A172 (cell line): ENCODE measurements at regions not wholly inside any gene's neighbourhood (a gene's known extent, or its start where the extent isn't known, plus 50 kb on each side); places are given as distances from the start of the nearest gene placed in this dataset.
"Not testable (repeated sequence)": the region's sequence is repeated elsewhere in the genome, so short reads cannot be mapped to it uniquely, and the experiment has no call there.

Experiments used
- DNase-seq: peaks from one replicate; pipeline ENCODE4 v3.0.0-alpha.2; 2015; ENCODE audit warnings: low spot score

GRCh38 chr4:118502967-118503366, 150.2 kb upstream of the PRSS12 start:
- DNase-seq = not testable (repeated sequence)

GRCh38 chr4:118504927-118505326, 152.1 kb upstream of the PRSS12 start:
- DNase-seq = not testable (repeated sequence)

- not testable (repeated sequence) for DNase-seq
Measured at GRCh38 chr4:118505491-118505890, 152.7 kb upstream of the PRSS12 start.

DNA sequence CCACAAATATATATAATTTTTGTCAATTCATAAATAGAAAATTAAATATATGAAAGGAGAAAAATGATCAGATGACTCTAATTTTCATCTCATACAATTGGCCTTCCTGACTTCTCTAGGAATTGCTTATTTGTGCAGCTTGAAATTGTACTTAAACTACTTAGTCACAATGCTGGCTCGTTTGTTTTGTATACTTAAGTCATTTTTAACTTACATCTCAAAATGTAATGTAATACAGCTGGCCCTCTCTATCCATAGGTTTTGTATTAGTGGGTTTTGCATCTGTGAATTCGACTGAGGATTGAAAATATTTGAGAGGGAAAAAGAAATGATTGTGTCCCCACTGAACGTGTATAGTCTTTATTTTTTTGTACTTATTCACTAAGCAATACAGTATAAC, 160.1 kb upstream of the PRSS12 start:
- not testable (repeated sequence) for DNase-seq

DNA sequence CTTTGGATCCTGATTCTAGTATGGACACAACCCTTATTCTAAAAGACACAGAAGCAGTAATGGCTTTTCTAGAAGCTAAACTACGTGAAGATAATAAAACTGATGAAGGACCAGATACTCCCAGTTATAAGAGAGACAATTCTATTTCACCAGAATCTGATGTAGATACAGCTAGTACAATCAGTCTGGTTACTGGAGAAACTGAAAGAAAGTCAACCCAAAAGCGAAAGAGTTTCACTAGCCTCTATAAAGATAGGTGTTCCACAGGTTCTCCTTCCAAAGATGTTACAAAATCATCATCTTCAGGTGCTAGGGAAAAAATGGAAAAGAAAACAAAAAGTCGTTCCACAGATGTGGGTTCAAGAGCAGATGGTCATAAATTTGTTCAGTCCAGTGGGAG, 161.5 kb upstream of the PRSS12 start:
- not testable (repeated sequence) for DNase-seq

- not testable (repeated sequence) for DNase-seq
Measured at GRCh38 chr4:118516107-118516506, 163.3 kb upstream of the PRSS12 start.

- DNase-seq = not testable (repeated sequence)
Measured at GRCh38 chr4:118530107-118530506, 155.1 kb upstream of the METTL14 start.

- DNase-seq = not testable (repeated sequence)
Measured at GRCh38 chr4:118531947-118532346, 153.2 kb upstream of the METTL14 start.

DNA sequence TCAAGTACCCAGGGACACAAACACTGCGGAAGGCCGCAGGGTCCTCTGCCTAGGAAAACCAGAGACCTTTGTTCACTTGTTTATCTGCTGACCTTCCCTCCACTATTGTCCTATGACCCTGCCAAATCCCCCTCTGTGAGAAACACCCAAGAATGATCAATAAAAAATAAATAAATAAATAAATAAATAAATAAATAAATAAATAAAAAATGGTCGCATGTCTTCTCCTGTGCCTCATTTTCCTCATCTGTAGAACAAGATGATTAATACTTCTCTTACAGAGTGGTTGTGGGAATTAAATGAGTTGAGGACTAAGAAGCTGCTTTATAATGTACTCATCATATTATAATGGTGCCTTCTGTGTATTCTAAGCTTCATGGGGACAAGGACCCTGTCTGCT, 149.4 kb upstream of the METTL14 start:
- not testable (repeated sequence) for DNase-seq

GRCh38 chr4:118539412-118540077, 145.6 kb upstream of the METTL14 start:
- DNase-seq = peak; percentile 15

- not testable (repeated sequence) for DNase-seq
Measured at GRCh38 chr4:118556576-118556975, 128.6 kb upstream of the METTL14 start.

DNA sequence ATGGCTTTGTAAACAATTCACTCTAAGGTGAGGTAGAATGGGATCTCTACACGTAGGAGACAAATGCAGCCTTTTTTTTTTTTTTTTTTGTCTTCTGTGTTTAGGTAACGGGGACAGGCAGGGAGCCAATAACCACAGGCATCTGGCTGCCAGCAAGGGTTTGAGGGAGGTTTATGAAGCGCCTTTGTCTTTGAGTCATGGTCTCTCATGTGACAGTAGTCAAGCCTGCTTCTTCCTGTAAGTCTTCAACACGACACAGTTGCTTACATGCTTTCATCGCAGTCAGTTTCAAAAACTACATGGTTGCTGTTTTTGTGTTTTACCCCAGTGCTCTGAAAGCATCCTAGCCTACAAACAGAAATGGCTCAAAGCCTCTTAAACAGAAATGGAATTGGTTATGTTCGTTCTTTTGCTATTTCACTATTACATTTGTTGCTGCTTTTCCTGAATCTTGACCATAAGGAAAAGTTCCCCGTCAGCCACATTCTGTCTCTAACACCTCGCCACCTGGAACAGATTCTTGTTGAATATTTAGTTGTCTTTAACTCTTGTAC, 127.8 kb upstream of the METTL14 start:
- peak; percentile 78 for DNase-seq

GRCh38 chr4:118558188-118558587, 127.0 kb upstream of the METTL14 start:
- DNase-seq = not testable (repeated sequence)

DNA sequence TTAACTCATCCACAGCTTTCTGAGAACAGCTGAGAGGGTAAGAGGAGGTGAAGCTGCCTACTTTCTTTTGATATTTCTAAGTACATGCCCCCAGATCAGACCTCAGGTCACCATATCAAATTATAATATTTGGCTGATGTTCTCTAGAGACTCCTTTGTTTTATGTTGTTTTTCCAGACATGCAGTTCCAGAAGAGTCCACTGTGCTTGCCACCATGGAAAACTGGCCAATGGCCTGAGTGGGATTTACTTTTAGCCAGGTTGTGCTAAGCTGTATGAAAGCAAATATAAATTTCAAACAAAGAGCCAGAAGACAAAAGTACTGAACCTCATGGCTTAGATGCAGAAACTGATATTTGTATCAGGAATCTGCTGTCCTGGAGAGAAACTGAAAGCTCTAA, 123.6 kb upstream of the METTL14 start:
- not testable (repeated sequence) for DNase-seq

DNA sequence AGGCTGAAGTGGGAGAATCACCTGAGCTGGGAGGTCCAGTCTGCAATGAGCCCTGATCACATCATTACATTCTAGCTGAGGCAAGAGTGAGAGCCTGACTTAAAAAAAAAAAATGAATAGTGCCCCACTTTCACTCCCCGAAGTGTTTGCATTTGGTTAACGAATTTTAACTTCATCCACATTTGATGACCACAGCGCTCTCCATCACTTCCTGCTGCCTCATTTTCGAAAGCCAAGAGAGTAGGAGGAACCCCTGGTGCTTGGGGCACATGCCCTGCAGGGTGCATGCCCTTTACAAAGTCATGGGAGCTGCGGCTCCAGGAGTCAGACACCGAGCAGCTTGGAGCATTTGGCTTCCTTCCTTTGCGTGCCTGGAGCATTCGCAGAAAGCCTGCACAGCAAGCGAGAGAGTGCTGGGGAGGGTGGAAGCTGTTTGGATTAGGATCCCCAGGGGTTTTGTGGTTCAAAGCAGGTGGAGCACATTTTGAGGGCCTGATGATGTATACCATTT, 119.1 kb upstream of the METTL14 start:
- DNase-seq = peak; percentile 35

DNA sequence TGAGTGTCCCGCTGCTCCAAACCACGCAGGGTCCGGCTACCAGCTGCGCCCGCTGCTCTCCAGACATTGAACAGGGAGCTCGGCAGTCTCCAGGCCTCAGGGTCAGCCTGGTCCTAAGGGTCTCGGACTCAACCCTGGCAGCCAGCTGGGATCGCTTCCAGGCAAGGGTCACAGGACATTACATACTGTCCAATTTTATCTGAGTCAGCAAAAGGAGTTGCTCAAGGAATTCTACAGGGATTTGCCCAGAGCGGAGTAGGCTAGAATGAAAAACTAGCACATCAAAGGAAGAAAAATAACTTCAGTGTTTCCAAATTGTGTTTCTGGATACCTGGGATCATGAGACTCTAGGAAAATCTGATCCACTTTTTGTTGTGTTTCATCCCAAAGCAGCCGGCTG, 112.2 kb upstream of the METTL14 start:
- not testable (repeated sequence) for DNase-seq

DNA sequence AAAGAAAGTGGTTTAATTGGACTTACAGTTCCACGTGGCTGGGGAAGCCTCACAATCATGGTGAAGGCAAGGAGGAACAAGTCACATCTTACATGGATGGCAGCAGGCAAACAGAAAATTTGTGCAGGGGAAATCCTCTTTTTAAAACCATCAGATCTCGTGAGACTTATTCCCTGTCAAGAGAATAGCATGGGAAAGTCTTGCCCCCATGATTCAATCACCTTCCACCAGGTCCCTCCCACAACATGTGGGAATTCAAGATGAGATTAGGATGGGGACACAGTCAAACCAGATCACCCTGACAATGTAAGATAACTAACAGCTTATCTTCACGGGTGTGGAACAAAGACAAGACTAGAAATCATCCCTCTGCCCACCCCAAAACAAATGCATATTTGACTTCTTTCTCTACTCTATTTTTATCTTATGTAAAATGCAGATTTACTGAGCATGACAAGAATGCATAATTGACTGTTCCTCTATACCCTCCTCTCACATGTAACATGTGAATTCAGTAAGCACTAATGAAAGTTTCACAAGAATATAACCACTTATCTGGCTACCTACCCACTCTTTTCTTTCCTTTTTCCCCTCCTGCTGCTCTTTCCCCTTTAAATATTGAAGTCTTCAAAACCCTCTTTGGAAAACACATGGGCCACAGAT, 110.8 kb upstream of the METTL14 start:
- DNase-seq = not testable (repeated sequence)

DNA sequence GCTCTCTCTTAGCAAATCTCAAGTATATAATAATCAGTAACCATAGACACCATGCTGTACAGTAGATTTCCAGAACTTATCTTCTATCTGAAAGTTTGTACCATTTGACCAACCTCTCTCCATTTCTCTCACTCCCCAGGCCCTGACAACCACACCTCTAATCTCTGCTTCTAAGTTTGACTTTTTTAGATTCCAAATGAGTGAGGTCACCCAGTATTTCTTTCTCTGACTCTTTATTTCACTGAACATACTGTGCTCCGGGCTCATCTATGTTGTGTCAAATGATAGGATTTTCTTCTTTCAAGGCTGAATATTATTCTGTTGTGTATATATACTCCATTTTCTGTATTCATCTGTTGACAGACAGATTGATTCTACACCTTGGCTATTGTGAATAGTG, 110.1 kb upstream of the METTL14 start:
- DNase-seq = peak; percentile 19

- DNase-seq = not testable (repeated sequence)
Measured at GRCh38 chr4:118575726-118576125, 109.5 kb upstream of the METTL14 start.

DNA sequence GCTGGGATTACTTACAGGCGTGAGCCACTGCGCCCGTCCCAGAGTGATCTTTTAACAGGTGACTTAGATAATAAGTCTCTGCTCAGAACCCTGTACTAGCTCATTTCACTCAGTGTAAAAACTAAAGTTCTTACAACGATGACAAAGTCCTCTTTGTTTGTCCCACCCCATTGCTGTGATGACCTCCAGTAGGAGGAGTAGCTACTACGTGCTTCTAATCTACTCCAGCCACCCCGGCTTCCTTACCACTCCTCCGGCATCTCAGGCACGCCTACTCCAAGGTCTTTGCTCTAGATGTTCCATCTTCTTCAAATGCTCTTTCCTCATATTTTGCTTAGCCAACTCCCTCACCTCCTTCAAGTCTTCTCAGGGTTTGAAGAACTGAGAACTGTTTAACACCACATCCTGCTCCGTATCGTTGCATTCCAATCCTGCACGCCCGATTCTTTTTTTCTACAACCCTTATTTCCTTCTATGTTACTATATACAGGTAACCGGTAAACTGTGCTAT, 108.4 kb upstream of the METTL14 start:
- DNase-seq = not testable (repeated sequence)

- DNase-seq = no peak
Measured at GRCh38 chr4:118585015-118585414, 100.2 kb upstream of the METTL14 start.

GRCh38 chr4:118586357-118586790, 98.8 kb upstream of the METTL14 start:
- no peak for DNase-seq
